ENCODE measurements at regions not wholly inside any gene's neighbourhood (a gene's known extent, or its start where the extent isn't known, plus 50 kb on each side); places are given as distances from the start of the nearest gene placed in this dataset.

- H3K9me2 ChIP-seq (ENCODE audit: insufficient read depth): no peaks in the 10 kb centered on the region
- TF ChIP-seq JUND (IDR thresholded peaks at IDR 0.05): no peak
- TF ChIP-seq ZBTB33 (IDR thresholded peaks at IDR 0.05; ENCODE audit: extremely low read depth, insufficient replicate concordance, low read length): no peak
- TF ChIP-seq REST (IDR thresholded peaks at IDR 0.05; ENCODE audit: low read depth): no peak
- no peak for TF ChIP-seq RAD21 (IDR thresholded peaks at IDR 0.05; ENCODE audit: low read depth)
- TF ChIP-seq SRF (IDR thresholded peaks at IDR 0.05; ENCODE audit: low read depth): no peak
- TF ChIP-seq MAX (IDR thresholded peaks at IDR 0.05): no peak
- DNase-seq (ENCODE audit: low read depth, low spot score) (no peak), ATAC-seq (no peak)
- no peaks in the 10 kb centered on the region for H3K9me3 ChIP-seq (ENCODE audit: control insufficient read depth in 1 of 2, insufficient read depth in 1 of 2, low read depth in 1 of 2, low read length in 2 of 2)
- BruUV-seq (replicated peaks): no TSS peak
- intact Hi-C loops (cut with micrococcal nuclease): loop anchor here (1.0 kb wide), 1 partner anchor 153 kb away; no protein-coding TSS in a partner anchor
- no peaks in the 10 kb centered on the region for H3K4me1 ChIP-seq (ENCODE audit: control insufficient read depth in 1 of 2, insufficient read depth in 2 of 2, low read length in 2 of 2)
- no peak overlapping the region for H2AFZ ChIP-seq (ENCODE audit: low read depth, low read length, poor library complexity, severe bottlenecking)
- no peaks in the 10 kb centered on the region for H4K20me1 ChIP-seq (ENCODE audit: insufficient read depth)
- ChIA-PET RAD21 (ENCODE audit: low non-redundant PET in 1 of 2, low total read pairs in 2 of 2, uncharacterized antibody in 2 of 2, unreplicated experiment in 2 of 2) (no interaction called here), CTCF (interaction anchor here (1.0 to 1.2 kb wide), 3 partner anchors 14 to 153 kb away, joined by 3 to 4 read pairs (median 3); no protein-coding TSS in a partner anchor), POLR2A (no interaction called here)
- H3K79me2 ChIP-seq (ENCODE audit: insufficient read depth, low read length): no peaks in the 10 kb centered on the region
- no peak overlapping the region for H3K4me3 ChIP-seq (replicated peaks in 1 of 2; ENCODE audit: low read depth in 1 of 2, low read length in 2 of 2)
- H3K27ac ChIP-seq (ENCODE audit: low read depth, low read length): no peak overlapping the region
- H3K9ac ChIP-seq (ENCODE audit: low read length): no peak overlapping the region
- no peaks in the 10 kb centered on the region for H3K36me3 ChIP-seq (ENCODE audit: control insufficient read depth in 1 of 2, insufficient read depth in 2 of 2, low read length in 2 of 2)
- no peaks in the 10 kb centered on the region for H3K27me3 ChIP-seq (ENCODE audit: insufficient read depth, low read length)
- H3K4me2 ChIP-seq (ENCODE audit: low read length): no peak overlapping the region
Observed at GRCh38 chr2:204024906-204025475, 88.4 kb downstream of the ICOS start.
